GM21515 (cell line): ENCODE measurements at regions not wholly inside any gene's neighbourhood (a gene's known extent, or its start where the extent isn't known, plus 50 kb on each side); places are given as distances from the start of the nearest gene placed in this dataset.
"Not testable (repeated sequence)": the region's sequence is repeated elsewhere in the genome, so short reads cannot be mapped to it uniquely, and the experiment has no call there.

ENCODE experiments used
- ATAC-seq: cut with Tn5 transposase; IDR thresholded peaks from one replicate; pipeline ENCODE4 v1.9.1; 2021; ENCODE audit not compliant: unreplicated experiment

GRCh38 chrX:43349363-43349762 lies 306.7 kb upstream of the MAOA start:
- ATAC-seq, result no peak

- no peak for ATAC-seq
These were observed 305.2 kb upstream of the MAOA start for GRCh38 chrX:43350935-43351334.

- no peak for ATAC-seq
These were observed 298.4 kb upstream of the MAOA start for GRCh38 chrX:43357741-43358140.

- no peak for ATAC-seq
These were observed 283.1 kb upstream of the MAOA start for GRCh38 chrX:43373032-43373431.

- no peak for ATAC-seq
These were observed 281.0 kb upstream of the MAOA start for GRCh38 chrX:43375136-43375535.

- no peak for ATAC-seq
These were observed 275.4 kb upstream of the MAOA start for GRCh38 chrX:43380704-43381103.

- ATAC-seq, result no peak
These were observed 269.2 kb upstream of the MAOA start for GRCh38 chrX:43386875-43387274.

GRCh38 chrX:43405191-43405590 lies 250.9 kb upstream of the MAOA start:
- no peak for ATAC-seq

- ATAC-seq, result no peak
These were observed 232.2 kb upstream of the MAOA start for GRCh38 chrX:43423876-43424275.

- ATAC-seq, result no peak
These were observed 219.6 kb upstream of the MAOA start for GRCh38 chrX:43436517-43436916.

GRCh38 chrX:43446752-43447151 lies 209.3 kb upstream of the MAOA start:
- no peak for ATAC-seq

- ATAC-seq, result no peak
These were observed 207.4 kb upstream of the MAOA start for GRCh38 chrX:43448688-43449087.

GRCh38 chrX:43450355-43450754 lies 205.7 kb upstream of the MAOA start:
- no peak for ATAC-seq

- ATAC-seq, result not testable (repeated sequence)
These were observed 204.0 kb upstream of the MAOA start for GRCh38 chrX:43451976-43452686.

- ATAC-seq, result no peak
These were observed 200.0 kb upstream of the MAOA start for GRCh38 chrX:43456063-43456462.

- ATAC-seq, result no peak
These were observed 199.2 kb upstream of the MAOA start for GRCh38 chrX:43456906-43457305.

- no peak for ATAC-seq
These were observed 188.4 kb upstream of the MAOA start for GRCh38 chrX:43467608-43468234.

GRCh38 chrX:43469391-43470054 lies 186.6 kb upstream of the MAOA start:
- no peak for ATAC-seq

- ATAC-seq, result no peak
These were observed 181.8 kb upstream of the MAOA start for GRCh38 chrX:43474321-43474720.

GRCh38 chrX:43479070-43479469 lies 177.0 kb upstream of the MAOA start:
- no peak for ATAC-seq

GRCh38 chrX:43479850-43480249 lies 176.2 kb upstream of the MAOA start:
- no peak for ATAC-seq

- no peak for ATAC-seq
These were observed 174.5 kb upstream of the MAOA start for GRCh38 chrX:43481576-43481975.
